Prostate gland (tissue), 2 donors: ENCODE measurements at regions not wholly inside any gene's neighbourhood (a gene's known extent, or its start where the extent isn't known, plus 50 kb on each side); places are given as distances from the start of the nearest gene placed in this dataset.

Experiments
- POLR2A ChIP-seq: fragments of 450-650 bp; IDR thresholded peaks from one replicate; pipeline ENCODE4 v1.6.1; 2016; ENCODE audit warnings: antibody characterized with exemption, mild to moderate bottlenecking
- TF ChIP-seq, protein P1 (sequence below), 4 experiments: fragments of 200-600 bp in 2 of 4; fragments of 450-650 bp in 2 of 4; sonication (generic) in 2 of 4; IDR thresholded peaks; 1 replicate in 3 of 4; 2 replicates in 1 of 4; pipeline ENCODE4 v1.5.1; 2016 to 2019; ENCODE audit warnings: antibody characterized with exemption in 4 of 4, mild to moderate bottlenecking in 2 of 4, moderate library complexity in 2 of 4

GRCh38 chr21:38622827-38623209, 124.5 kb upstream of the ERG start:
- TF ChIP-seq, protein P1, sequence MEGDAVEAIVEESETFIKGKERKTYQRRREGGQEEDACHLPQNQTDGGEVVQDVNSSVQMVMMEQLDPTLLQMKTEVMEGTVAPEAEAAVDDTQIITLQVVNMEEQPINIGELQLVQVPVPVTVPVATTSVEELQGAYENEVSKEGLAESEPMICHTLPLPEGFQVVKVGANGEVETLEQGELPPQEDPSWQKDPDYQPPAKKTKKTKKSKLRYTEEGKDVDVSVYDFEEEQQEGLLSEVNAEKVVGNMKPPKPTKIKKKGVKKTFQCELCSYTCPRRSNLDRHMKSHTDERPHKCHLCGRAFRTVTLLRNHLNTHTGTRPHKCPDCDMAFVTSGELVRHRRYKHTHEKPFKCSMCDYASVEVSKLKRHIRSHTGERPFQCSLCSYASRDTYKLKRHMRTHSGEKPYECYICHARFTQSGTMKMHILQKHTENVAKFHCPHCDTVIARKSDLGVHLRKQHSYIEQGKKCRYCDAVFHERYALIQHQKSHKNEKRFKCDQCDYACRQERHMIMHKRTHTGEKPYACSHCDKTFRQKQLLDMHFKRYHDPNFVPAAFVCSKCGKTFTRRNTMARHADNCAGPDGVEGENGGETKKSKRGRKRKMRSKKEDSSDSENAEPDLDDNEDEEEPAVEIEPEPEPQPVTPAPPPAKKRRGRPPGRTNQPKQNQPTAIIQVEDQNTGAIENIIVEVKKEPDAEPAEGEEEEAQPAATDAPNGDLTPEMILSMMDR (IDR thresholded peaks at IDR 0.05), result no peak
- TF ChIP-seq POLR2A, result no peak
